GM18907 (cell line): ENCODE measurements at regions not wholly inside any gene's neighbourhood (a gene's known extent, or its start where the extent isn't known, plus 50 kb on each side); places are given as distances from the start of the nearest gene placed in this dataset.

Experiments
- ATAC-seq: cut with Tn5 transposase; IDR thresholded peaks from one replicate; pipeline ENCODE4 v1.9.1; 2021; ENCODE audit warnings: mild to moderate bottlenecking, moderate library complexity; ENCODE audit not compliant: unreplicated experiment

GRCh38 chr12:84305144-84305543 is 607.5 kb downstream of the SLC6A15 start:
- no peak for ATAC-seq

- no peak for ATAC-seq
Observed at GRCh38 chr12:84294246-84294645, 618.4 kb downstream of the SLC6A15 start.

- no peak for ATAC-seq
Observed at GRCh38 chr12:84290168-84290567, 622.4 kb downstream of the SLC6A15 start.

- ATAC-seq = no peak
Observed at GRCh38 chr12:84277986-84278385, 634.6 kb downstream of the SLC6A15 start.

GRCh38 chr12:84276215-84276614 is 636.4 kb downstream of the SLC6A15 start:
- ATAC-seq = no peak

- no peak for ATAC-seq
Observed at GRCh38 chr12:84272324-84272723, 640.3 kb downstream of the SLC6A15 start.

GRCh38 chr12:84270470-84271140 is 642.0 kb downstream of the SLC6A15 start:
- ATAC-seq = no peak

GRCh38 chr12:84247931-84248330 is 664.7 kb downstream of the SLC6A15 start:
- ATAC-seq = no peak

- no peak for ATAC-seq
Observed at GRCh38 chr12:84243686-84244085, 668.9 kb downstream of the SLC6A15 start.

- no peak for ATAC-seq
Observed at GRCh38 chr12:84222841-84223240, 689.8 kb downstream of the SLC6A15 start.

GRCh38 chr12:84218406-84218805 is 694.2 kb downstream of the SLC6A15 start:
- ATAC-seq = no peak

- ATAC-seq = no peak
Observed at GRCh38 chr12:84201976-84202375, 710.6 kb downstream of the SLC6A15 start.

GRCh38 chr12:84198294-84198946 is 714.2 kb downstream of the SLC6A15 start:
- ATAC-seq = no peak

GRCh38 chr12:84191779-84192178 is 720.8 kb downstream of the SLC6A15 start:
- no peak for ATAC-seq

GRCh38 chr12:84186433-84186832 is 726.2 kb downstream of the SLC6A15 start:
- ATAC-seq = no peak

- ATAC-seq = no peak
Observed at GRCh38 chr12:84183576-84183975, 729.0 kb downstream of the SLC6A15 start.

GRCh38 chr12:84174115-84174514 is 738.5 kb downstream of the SLC6A15 start:
- no peak for ATAC-seq

GRCh38 chr12:84172823-84173424 is 739.7 kb downstream of the SLC6A15 start:
- no peak for ATAC-seq

- ATAC-seq = no peak
Observed at GRCh38 chr12:84166812-84167211, 745.8 kb downstream of the SLC6A15 start.

- no peak for ATAC-seq
Observed at GRCh38 chr12:84165998-84166571, 746.5 kb downstream of the SLC6A15 start.

- no peak for ATAC-seq
Observed at GRCh38 chr12:84161296-84161695, 751.3 kb downstream of the SLC6A15 start.

GRCh38 chr12:84159260-84159659 is 753.3 kb downstream of the SLC6A15 start:
- ATAC-seq = no peak
